Colonic mucosa (tissue), 4 donors: ENCODE measurements at regions not wholly inside any gene's neighbourhood (a gene's known extent, or its start where the extent isn't known, plus 50 kb on each side); places are given as distances from the start of the nearest gene placed in this dataset.

Source experiments
- DNase-seq: peaks from one replicate; pipeline ENCODE4 v3.0.0-alpha.2; 2020
- H3K27ac ChIP-seq: fragments of 200-600 bp; one replicate; pipeline ENCODE4 v1.8.0; 2021
- H3K27me3 ChIP-seq: fragments of 200-600 bp; one replicate; pipeline ENCODE4 v1.8.0; 2021
- H3K36me3 ChIP-seq: fragments of 200-600 bp; one replicate; pipeline ENCODE4 v1.8.0; 2021
- H3K4me1 ChIP-seq: fragments of 200-600 bp; one replicate; pipeline ENCODE4 v1.8.0; 2021; ENCODE audit warnings: mild to moderate bottlenecking
- H3K4me3 ChIP-seq: fragments of 200-600 bp; one replicate; pipeline ENCODE4 v1.8.0; 2021
- H3K9ac ChIP-seq, 2 donors: one replicate each; pipeline ENCODE4 v1.7.0; 2013; ENCODE audit warnings: control low read depth in 2 of 2, low read depth in 2 of 2, low read length in 2 of 2
- H3K9me3 ChIP-seq: fragments of 200-600 bp; one replicate; pipeline ENCODE4 v1.8.0; 2021
- intact Hi-C: fragments of 100-400 bp; cut with DNase I; formaldehyde crosslinking; loops from one replicate; pipeline ENCODE4 v1.14.1; 2022
- TF ChIP-seq, protein P1 (sequence below): fragments of 200-600 bp; IDR thresholded peaks from one replicate; pipeline ENCODE4 v1.8.0; 2022; ENCODE audit warnings: antibody characterized with exemption, mild to moderate bottlenecking
- donor health status: healthy.
- donor health status: DM: no; HTN: no; CAD: no.
- donor health status: DM: no; HTN: no; CAD: no.

DNA sequence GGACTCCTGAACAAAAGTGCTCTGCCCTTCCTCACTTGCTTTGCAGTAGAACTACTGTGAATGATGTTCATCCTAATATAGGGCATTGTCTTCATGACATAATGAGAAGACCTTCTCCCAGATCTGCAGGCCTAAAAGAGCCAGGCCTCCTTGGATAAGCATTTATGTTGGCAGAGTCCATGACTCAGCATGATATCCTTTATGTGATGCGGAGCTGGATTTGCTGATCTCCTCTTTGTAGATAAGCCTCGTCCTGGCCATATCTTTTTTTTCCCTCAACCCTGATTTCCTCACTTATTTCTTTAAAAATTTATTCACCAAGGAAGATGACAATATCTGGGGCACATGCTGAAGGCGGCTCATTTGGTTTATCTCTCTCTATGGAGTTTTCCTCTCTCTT lies 62.4 kb upstream of the TAS2R1 start:
- H3K9ac ChIP-seq, result no peak overlapping the region
- no peaks in the 10 kb centered on the region for H3K27me3 ChIP-seq
- no peaks in the 10 kb centered on the region for H3K36me3 ChIP-seq
- H3K9me3 ChIP-seq, result no peaks in the 10 kb centered on the region
- H3K27ac ChIP-seq, result no peak overlapping the region
- no peaks in the 10 kb centered on the region for H3K4me1 ChIP-seq
- intact Hi-C loops, result no loop called here
- H3K4me3 ChIP-seq, result no peak overlapping the region
- DNase-seq, result no peak
- TF ChIP-seq, protein P1, sequence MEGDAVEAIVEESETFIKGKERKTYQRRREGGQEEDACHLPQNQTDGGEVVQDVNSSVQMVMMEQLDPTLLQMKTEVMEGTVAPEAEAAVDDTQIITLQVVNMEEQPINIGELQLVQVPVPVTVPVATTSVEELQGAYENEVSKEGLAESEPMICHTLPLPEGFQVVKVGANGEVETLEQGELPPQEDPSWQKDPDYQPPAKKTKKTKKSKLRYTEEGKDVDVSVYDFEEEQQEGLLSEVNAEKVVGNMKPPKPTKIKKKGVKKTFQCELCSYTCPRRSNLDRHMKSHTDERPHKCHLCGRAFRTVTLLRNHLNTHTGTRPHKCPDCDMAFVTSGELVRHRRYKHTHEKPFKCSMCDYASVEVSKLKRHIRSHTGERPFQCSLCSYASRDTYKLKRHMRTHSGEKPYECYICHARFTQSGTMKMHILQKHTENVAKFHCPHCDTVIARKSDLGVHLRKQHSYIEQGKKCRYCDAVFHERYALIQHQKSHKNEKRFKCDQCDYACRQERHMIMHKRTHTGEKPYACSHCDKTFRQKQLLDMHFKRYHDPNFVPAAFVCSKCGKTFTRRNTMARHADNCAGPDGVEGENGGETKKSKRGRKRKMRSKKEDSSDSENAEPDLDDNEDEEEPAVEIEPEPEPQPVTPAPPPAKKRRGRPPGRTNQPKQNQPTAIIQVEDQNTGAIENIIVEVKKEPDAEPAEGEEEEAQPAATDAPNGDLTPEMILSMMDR, result no peak

DNA sequence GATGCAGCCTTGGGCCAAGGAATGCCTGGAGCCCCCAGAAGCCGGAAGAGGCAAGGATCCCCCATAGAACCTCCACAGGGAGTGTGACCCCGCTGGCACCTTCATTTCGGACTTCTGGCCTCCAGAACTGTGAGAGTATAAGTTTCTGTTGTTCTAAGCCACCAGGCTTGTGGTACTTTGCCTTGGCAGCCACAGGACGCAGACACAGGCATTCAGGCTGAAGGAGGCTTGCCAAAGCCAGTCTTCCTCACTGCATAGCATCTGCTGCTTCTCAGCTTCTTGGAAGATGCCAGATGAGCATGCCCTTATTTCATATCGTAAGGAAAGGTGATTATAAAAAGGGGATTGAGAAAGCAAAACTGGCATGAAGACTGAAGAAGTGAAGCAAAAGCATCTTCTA lies 61.1 kb upstream of the TAS2R1 start:
- Histone ChIP-seq H3K9ac (no peak overlapping the region), H3K27ac (no peak overlapping the region), H3K27me3 (no peaks in the 10 kb centered on the region), H3K9me3 (no peaks in the 10 kb centered on the region), H3K4me1 (no peaks in the 10 kb centered on the region), H3K4me3 (no peak overlapping the region), H3K36me3 (no peaks in the 10 kb centered on the region)
- intact Hi-C loops, result no loop called here
- DNase-seq, result no peak
- TF ChIP-seq, protein P1, result no peak

DNA sequence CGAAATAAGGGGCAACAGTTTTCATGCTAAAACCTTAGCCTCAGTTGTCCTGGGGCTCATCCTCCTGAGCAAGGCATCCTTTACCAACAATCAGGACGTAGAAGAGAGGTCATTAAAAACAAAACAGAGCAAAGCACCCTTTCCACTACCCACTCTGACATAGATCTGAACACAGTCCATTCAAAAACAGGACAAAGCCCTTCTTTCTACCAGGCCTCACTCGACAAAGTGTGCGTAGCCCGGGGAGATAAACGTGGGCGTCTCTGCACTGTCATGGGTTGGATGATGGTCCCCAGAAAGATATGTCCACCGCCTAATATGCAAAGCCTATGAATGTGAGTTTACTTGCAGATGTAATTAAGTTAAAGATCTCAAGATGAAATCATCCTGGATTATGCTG lies 60.6 kb upstream of the TAS2R1 start:
- no peaks in the 10 kb centered on the region for H3K36me3 ChIP-seq
- TF ChIP-seq, protein P1, result no peak
- no peaks in the 10 kb centered on the region for H3K4me1 ChIP-seq
- no peak overlapping the region for H3K9ac ChIP-seq
- H3K9me3 ChIP-seq, result no peaks in the 10 kb centered on the region
- no peak overlapping the region for H3K4me3 ChIP-seq
- intact Hi-C loops, result no loop called here
- no peaks in the 10 kb centered on the region for H3K27me3 ChIP-seq
- DNase-seq, result no peak
- no peak overlapping the region for H3K27ac ChIP-seq

DNA sequence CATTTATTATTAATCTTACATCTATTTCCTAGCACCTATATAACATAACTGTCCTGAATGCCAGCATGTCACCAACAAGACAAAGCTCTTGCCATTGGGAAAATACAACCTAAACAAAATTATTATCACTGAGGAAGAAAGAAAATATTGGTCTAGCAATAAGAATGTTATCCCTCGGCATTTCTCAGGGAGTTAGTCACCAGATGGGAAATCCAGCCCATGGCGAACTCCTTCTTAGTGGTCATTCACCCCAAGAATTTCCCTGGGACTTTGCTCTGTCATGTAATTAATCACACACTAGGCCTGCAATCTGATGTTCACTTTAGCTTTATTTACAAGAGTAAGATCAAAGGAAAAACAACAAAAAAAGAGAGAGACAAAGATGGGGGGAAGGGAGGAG lies 56.1 kb upstream of the TAS2R1 start:
- no peak for DNase-seq
- Histone ChIP-seq H3K4me1 (no peaks in the 10 kb centered on the region), H3K9me3 (no peaks in the 10 kb centered on the region), H3K27ac (no peak overlapping the region), H3K9ac (no peak overlapping the region), H3K36me3 (no peaks in the 10 kb centered on the region), H3K4me3 (no peak overlapping the region), H3K27me3 (no peaks in the 10 kb centered on the region)
- TF ChIP-seq, protein P1, result no peak
- intact Hi-C loops, result no loop called here

DNA sequence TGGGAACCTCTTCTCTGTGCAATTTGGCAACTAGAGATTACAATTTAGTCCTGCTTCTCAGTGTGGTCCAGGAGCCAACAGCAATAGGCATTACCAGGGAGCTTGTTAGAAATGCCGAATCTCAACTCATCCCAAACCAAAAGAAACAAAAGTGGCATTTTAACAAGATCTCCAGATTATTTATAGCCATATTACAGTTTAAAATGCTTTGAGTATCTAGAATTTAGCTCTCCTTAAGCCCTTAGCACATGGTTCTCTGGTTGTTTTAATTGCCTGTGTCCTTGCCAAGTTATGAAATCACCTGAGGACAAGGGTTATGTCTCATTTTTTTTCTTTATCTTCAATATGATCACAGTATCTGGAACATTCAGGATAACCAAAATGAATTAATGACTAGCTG lies 51.6 kb upstream of the TAS2R1 start:
- TF ChIP-seq, protein P1, result no peak
- no peak overlapping the region for H3K9ac ChIP-seq
- DNase-seq, result no peak
- no peaks in the 10 kb centered on the region for H3K36me3 ChIP-seq
- H3K9me3 ChIP-seq, result no peaks in the 10 kb centered on the region
- intact Hi-C loops, result no loop called here
- no peak overlapping the region for H3K4me3 ChIP-seq
- H3K27me3 ChIP-seq, result no peaks in the 10 kb centered on the region
- H3K27ac ChIP-seq, result no peak overlapping the region
- H3K4me1 ChIP-seq, result no peaks in the 10 kb centered on the region
